GM18873 (cell line): ENCODE measurements at regions not wholly inside any gene's neighbourhood (a gene's known extent, or its start where the extent isn't known, plus 50 kb on each side); places are given as distances from the start of the nearest gene placed in this dataset.
"Not testable (repeated sequence)": the region's sequence is repeated elsewhere in the genome, so short reads cannot be mapped to it uniquely, and the experiment has no call there.

Experiments
- ATAC-seq: cut with Tn5 transposase; IDR thresholded peaks from one replicate; pipeline ENCODE4 v1.9.1; 2021; ENCODE audit warnings: mild to moderate bottlenecking, moderate library complexity, moderate number of reproducible peaks; ENCODE audit not compliant: unreplicated experiment, low FRiP score

DNA sequence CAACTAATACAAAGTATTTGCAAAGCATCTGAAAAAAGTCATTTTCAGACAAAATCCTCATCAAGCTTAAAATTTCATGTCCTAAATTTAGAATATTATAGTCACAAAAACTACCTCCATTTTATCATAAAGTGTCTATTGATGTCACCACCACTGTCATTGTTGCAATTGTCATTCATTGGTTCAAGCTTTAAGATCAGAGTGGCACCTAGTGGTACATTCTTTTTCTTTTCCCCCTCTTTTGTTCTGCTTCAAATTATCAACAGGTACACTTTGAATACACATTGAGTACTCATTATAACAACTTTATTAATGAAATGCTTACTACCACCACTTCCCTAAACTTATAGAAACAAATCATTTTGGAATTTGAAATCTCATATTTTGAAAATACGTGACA, 379.8 kb downstream of the SEC23A start:
- no peak for ATAC-seq

DNA sequence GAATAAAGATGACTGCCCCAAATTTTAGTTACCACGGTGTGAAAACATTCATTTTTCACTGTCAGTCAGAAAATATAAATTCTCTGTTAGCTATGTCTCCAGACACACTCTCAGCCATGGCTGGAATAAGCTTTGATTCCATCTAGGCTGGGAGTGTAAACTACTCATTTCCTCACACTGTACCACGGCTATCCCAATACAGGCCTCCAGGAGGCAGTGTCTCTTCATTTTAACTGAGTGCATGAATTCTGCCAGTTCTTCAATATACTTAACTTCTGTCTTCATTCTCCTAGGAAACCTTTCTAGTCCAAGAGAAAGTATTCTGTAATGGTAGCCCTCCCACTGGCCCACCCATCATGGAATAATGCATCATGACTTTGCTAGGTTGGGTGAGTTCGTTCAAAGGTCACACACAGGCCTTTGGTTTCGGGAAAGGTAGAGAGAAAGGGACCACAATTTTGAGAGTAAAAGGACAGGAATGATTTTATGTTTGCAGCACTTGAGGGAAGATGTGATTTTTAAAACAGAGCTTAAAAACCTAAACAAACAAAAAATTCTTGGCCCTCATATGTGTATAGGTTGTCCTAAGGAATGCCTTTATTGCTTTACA, 381.1 kb downstream of the SEC23A start:
- no peak for ATAC-seq

DNA sequence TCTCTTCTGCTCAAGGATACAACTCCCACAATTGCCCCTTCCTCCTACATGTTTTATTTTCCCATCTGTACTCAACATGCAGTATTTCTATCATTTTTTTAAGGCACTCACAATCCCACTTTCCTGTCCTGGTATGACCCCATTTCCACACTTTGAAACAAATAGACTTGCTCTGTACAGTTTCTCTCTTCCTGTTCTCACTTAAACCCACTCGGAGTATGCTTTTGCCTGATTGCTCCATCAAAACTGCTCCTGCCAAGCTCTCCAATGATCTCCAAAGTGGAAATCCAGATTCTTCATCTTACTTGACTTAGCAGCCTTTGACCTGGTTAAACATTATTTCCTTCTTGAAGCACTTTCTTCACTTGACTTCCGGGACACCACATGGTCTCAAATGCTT, 384.5 kb downstream of the SEC23A start:
- no peak for ATAC-seq

DNA sequence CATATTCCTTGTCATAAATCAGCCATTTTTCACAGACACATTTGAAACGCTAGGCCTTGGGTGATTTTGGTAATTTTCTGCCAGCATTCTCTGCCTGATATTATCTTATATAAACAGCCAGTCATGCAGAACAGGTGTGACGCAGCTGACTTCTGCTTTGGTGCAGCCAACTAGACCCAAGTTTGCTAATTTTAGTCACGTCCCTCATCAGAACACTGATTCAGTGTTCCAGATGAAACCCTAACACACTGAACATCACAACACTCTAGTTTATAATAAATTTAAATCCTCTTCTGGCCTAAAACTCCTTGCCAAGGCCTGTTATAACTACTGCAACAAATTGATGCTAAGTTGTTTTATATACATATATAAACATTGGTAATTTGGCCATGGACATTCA, 386.1 kb downstream of the SEC23A start:
- no peak for ATAC-seq

DNA sequence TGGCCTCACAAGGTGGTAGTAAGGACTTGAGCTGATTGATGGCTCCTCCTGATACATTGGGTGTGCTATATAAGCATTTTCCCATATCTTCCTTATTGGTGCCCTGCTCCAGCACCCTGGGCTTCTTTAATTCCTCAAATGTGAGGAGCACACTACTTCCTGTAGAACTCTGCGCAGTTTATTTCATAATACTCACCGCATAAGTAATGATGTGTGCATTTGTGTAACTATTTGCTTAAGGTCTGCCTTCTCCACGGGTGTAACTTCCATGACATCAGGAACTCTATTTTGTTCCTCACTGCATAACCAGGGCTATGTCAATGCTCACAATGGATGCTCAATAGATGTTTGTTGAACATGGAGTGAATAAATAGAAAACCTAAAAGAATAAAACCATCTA, 392.2 kb downstream of the SEC23A start:
- ATAC-seq = no peak

DNA sequence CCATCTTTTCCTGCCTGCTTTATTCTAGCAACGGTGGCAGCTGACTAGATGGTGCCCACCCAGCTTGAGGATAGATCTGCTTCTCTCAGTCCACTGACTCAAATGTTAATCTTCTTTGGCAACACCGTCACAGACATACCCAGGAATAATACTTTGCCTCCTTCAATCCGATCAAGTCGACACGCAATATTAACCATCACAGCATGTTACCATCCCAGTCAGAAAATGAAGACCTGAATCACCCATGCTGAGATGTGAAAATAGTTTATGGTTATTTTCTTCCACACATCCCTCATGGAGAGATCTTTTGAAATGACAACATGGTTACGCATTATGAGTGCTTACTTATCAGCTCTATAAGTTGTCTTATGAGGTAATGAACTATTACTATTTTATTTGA, 392.8 kb downstream of the SEC23A start:
- ATAC-seq = no peak

DNA sequence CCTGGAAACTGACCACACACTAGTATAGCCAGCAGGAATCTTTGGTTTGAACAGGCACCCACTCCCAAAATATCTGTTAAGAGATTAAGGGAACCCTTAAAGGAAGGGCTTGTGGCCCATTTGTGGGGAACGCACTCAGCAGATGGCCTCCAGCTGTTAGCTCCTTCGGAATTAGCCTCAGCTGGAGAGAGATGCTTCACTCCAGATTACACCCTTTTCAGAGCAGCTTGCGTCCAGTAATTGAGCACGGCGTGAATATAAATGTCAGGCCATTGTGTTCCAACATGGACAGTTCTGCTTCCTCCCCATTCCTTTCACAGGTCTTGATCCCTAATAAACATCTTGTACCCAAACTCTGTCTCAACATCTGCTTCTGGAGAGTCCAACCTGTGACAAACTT, 397.8 kb downstream of the SEC23A start:
- ATAC-seq = no peak

DNA sequence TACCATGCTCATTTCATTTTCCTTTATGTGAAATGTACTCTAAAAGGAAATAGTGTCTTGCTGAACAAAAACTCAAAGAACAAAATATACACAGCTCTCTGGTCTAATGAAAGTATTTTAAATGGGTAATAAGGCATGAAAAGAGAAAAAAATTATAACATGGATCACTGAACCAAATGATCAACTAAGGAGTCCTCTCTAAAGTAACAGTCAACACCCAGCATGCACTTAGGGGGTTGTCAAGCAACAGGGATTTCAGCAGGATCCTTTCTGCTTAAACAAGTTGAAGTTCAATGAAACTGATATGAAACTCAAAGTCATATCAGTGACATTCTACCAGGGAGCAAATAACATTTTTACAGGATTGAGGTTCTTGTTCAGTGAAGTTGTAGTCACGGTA, 398.8 kb downstream of the SEC23A start:
- ATAC-seq = no peak

DNA sequence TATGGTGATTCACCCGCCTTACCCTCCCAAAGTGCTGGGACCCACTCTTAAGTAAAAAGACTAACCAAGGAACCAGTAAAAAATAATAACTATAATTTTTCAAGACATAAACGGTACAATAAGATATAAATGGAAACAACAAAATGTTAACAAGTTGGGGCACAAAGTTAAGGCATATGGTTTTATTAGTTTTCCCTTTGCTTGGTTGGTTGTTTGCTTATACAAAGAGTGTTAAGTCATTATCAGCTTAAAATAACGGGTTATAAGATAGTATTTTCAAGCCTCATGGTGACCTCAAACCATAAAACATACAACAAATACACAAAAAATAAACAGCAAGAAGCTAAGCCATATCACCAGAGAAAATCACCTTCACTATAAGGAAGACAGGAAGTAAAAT, 406.1 kb downstream of the SEC23A start:
- ATAC-seq = no peak

DNA sequence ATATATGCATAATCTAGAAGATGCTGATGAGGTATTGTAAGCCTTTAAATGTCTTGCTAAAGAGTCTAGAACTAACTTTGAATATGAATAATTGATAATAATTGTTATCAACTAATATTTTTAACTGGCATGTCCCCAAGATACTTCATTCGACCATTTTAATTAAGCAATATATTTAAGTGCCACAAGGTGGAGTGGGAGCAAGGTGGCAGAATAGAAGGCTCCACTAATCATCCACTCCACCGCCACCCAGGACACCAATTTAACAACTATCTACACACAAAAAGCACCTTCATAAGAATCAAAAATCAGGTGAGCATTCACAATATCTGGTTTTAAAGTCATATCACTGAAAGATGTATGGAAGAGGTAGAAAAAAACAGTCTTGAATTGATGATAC, 409.6 kb downstream of the SEC23A start:
- ATAC-seq = no peak

DNA sequence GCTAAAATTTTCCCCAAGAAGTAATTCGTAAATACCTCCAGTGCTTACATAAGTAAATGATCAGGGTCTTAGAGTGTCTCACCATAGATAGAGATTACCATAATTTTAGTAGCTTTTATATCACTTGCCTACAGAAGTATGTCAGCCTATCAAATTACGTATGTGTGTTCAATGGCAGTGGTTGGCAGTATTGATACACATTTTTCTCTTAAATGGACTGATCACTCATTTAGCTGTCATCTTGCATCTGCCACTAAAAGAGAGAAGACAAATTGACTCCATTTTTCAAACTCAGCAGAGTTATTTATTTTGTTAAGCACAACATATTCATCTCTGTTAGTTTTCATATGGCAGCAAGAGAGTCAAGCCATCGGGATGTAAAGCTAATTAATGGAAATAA, 413.1 kb upstream of the CLEC14A start:
- ATAC-seq = no peak

DNA sequence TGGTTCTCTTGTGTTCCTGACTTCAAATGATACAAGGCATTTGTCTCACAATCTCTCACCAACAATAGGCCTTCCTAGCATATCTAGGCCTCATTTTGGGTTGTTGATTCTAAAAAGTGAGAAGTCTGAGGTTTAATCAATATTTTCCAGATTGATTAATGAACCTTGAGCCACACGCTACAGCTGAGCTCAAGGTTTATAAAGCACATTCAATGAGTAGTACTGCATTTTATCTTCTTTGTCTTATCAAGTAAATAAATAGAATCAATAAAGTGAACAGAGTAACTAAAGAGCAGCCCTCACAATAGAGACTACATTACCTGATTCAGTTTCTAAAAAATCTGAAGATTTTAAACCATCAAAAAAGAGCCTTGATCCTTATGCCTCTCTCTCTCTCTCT, 407.5 kb upstream of the CLEC14A start:
- ATAC-seq = no peak

DNA sequence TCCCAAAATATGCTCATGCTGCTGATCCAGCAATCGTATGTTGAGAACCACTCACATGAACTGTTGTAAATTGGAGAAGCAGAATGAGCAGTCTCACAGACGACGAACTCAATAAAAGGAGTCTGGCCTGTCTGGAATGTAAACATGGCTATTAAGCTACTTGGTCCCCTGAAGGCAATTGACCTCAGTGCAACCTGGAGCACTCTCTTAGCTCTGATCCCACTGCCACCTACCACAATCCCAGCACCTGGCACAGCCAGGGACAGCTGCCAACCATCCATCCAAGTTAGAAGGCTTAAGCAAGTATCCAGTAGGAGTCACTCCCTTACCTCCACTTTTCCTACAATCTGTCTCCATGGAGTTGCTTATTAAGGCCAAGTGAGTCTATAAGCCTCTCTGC, 406.9 kb upstream of the CLEC14A start:
- ATAC-seq = no peak

DNA sequence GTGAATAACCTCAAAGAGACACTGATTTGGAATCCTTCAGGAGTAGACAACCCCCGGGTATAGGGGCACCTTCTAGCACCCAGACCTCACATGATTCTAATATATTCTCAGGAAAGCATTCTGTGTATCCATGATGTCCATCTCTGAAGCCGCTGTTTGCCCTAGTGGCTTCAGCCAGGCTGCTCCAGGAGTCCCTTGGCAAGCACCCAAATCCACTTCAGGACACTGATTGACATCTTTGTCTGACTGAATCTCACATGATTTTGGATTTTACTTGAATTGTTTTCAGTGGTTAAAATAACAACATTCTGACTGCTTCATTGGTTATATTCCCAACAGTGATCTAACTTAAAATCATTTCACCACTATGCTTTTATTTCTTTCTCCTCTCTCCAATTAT, 390.5 kb upstream of the CLEC14A start:
- no peak for ATAC-seq

DNA sequence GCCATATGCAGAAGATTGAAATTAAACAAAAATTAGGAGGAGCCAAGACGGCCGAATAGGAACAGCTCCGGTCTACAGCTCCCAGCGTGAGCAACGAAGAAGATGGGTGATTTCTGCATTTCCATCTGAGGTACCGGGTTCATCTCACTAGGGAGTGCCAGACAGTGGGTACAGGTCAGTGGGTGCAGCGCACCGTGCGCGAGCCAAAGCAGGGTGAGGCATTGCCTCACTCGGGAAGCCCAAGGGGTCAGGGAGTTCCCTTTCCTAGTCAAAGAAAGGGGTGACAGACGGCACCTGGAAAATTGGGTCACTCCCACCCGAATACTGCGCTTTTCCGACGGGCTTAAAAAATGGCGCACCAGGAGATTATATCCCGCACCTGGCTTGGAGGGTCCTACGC, 379.0 kb upstream of the CLEC14A start:
- not testable (repeated sequence) for ATAC-seq

DNA sequence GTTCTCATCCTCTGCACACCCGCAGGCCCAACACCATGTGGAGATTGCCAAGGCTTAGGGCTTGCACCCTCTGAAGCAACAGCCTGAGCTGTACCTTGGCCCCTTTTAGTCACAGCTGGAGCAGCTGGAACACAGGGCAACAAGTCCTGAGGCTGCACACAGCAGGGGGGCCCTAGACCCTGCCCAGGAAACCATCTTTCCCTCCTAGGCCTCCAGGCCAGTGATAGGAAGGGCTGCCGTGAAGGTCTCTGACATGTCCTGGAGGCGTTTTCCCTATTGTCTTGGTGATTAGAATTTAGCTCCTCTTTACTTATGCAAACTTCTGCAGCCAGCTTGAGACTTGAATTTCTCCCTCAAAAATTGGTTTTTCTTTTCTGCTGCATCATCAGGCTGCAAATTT, 373.5 kb upstream of the CLEC14A start:
- ATAC-seq = no peak

DNA sequence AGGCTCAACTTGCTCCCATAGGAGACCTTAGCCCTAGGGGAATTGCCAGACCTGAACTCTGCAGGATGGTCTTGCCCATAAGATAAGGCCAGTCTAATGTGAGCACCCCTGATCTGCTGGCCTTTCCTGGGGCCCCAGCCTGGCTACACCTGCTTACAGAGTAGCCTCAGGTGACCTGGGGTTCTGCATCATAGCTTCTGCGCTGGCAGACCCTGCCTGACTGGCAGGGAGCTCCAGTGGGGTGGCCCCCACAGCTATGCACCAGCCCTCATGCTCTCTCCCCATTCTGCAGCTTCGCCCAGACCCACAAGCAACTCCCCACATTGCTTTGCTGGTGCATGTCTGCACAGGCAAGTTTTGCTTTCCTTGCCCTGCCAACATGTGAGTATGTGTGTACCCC, 371.3 kb upstream of the CLEC14A start:
- ATAC-seq = no peak

DNA sequence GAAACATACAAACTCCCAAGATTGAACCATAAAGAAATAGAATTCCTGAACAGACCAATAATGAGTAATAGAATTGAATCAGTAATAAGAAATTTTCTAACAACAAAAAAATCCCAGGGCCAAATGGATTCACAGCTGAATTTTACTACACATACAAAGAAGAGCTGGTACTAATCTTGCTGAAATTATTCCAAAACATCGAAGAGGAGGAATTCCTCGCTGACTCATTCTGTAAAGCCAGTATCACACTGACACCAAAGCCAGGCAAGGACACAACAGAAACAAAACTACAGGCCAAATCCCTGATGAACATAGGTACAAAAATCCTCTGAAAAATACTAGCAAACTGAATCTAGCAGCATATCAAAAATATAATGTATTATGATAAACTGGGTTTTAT, 367.8 kb upstream of the CLEC14A start:
- no peak for ATAC-seq

DNA sequence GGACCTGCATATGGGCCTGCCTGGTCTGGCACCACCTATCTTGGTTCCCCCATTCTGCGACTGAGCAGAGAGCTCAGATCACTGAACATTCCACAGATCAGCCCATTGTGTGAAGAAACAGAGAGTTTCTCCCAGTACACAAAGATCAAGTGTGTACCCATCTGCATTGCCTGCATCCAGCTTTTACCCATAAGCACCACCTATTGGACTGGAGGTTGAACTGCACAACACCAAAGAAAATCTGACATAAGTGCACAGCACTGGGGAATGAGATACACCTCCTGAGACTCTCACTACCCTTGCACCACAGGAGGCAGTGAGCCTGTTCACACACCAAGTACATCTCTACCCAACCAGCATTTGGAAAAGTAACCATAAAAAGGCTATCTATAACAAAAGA, 362.6 kb upstream of the CLEC14A start:
- ATAC-seq = no peak

DNA sequence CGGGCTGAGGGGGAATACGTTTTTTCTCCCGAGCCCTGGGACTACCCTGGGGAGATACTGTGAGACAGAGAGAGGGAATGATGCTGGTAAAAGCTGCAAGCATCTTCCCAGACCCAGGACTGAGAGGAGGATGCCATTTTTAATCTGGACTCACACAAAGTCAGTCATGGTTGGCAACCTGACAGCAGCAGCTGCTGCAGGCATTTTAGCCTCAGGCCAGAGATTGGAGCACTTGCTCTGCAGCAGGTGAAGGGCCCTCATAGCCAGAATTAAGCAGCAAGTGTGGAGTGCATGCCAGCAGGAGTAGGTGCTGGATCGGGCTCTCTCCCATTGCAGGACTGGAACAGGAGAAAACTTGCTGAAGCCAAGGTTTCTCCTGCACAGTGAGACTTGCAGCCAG, 361.1 kb upstream of the CLEC14A start:
- no peak for ATAC-seq

DNA sequence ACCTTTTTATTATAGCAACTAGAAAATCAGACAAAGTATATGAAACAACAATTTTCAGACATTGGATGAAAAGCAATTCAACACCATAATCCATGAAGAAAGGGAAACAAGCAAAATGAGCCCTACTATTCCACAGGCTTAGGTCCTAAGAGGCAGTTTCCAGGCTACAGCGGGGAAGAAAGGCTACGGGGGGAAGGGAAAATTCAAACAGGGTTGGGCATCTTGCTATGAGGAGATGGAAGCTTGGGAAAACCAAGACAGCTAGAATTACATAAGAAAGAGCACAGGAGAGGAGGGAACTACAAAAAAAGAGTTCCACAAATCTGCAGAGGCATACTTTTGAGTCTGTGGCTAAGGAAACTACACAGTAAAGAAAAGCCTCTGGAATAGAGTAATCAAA, 356.0 kb upstream of the CLEC14A start:
- no peak for ATAC-seq

DNA sequence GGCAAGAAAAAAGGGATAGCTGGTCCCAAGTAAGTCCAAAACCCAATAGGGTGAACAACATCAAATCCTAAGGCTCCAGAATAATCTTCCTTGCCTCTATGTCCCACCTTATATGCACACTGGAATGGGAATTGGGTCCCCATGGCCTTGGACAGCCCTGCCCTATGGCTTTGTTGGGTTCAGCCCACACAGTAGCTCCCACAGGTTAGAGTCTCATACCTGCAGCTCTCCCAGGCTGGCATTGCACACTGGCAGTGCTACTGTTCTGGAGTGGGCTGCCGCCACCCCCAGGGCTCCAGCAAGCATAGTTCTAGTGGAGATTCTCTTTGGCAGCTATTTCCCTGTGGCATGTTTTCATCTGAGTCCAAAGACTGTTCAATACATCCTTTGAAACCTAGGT, 352.4 kb upstream of the CLEC14A start:
- no peak for ATAC-seq
